HFF-Myc (cell line): ENCODE measurements at regions not wholly inside any gene's neighbourhood (a gene's known extent, or its start where the extent isn't known, plus 50 kb on each side); places are given as distances from the start of the nearest gene placed in this dataset.

Experiments
- DNase-seq: peaks from one replicate; pipeline ENCODE4 v3.0.0-alpha.2; 2011; ENCODE audit warnings: low read depth; ENCODE audit errors: extremely low read depth
- H3K4me3 ChIP-seq: replicated peaks from 2 replicates; pipeline ENCODE4 v1.5.1; 2011; ENCODE audit warnings: low read depth, mild to moderate bottlenecking, control low read depth, low read length
- CTCF ChIP-seq: IDR thresholded peaks from 2 replicates; pipeline ENCODE4 v1.5.1; 2012; ENCODE audit warnings: mild to moderate bottlenecking, low read depth, low read length, control low read depth; ENCODE audit errors: missing control alignments

- H3K4me3 ChIP-seq: no peak overlapping the region
- TF ChIP-seq CTCF: no peak
Observed at GRCh38 chr2:224158831-224159230, 119.7 kb upstream of the SERPINE2 start.

GRCh38 chr2:224158061-224158460, 119.0 kb upstream of the SERPINE2 start:
- no peak overlapping the region for H3K4me3 ChIP-seq
- DNase-seq: no peak
- TF ChIP-seq CTCF: no peak

More at GRCh38 chr2:224158831-224159230, 119.7 kb upstream of the SERPINE2 start:
- DNase-seq: no peak

GRCh38 chr2:224157655-224158054, 118.6 kb upstream of the SERPINE2 start:
- TF ChIP-seq CTCF: no peak
- DNase-seq: no peak
- no peak overlapping the region for H3K4me3 ChIP-seq

- no peak for TF ChIP-seq CTCF
- DNase-seq: no peak
- H3K4me3 ChIP-seq: no peak overlapping the region
Observed at GRCh38 chr2:224156436-224156835, 117.3 kb upstream of the SERPINE2 start.

GRCh38 chr2:224155896-224156295, 116.8 kb upstream of the SERPINE2 start:
- DNase-seq: no peak
- H3K4me3 ChIP-seq: no peak overlapping the region
- no peak for TF ChIP-seq CTCF

GRCh38 chr2:224155371-224155770, 116.3 kb upstream of the SERPINE2 start:
- no peak for TF ChIP-seq CTCF
- no peak overlapping the region for H3K4me3 ChIP-seq
- no peak for DNase-seq

- no peak for TF ChIP-seq CTCF
- DNase-seq: no peak
- H3K4me3 ChIP-seq: no peak overlapping the region
Observed at GRCh38 chr2:224151680-224152310, 112.7 kb upstream of the SERPINE2 start.
